HepG2 (cell line): ENCODE measurements at regions not wholly inside any gene's neighbourhood (a gene's known extent, or its start where the extent isn't known, plus 50 kb on each side); places are given as distances from the start of the nearest gene placed in this dataset.

Experiments
- CREB1 ChIP-seq, 2 experiments: fragments of 450-650 bp in 1 of 2; IDR thresholded peaks; 2 replicates each; pipeline ENCODE4 v1.6.1; 2016 to 2017; ENCODE audit warnings: control low read depth in 1 of 2, mild to moderate bottlenecking in 1 of 2, missing compliant biosample characterization in 1 of 2, missing genetic modification characterization in 1 of 2
- CTCF ChIP-seq: sonication (generic); formaldehyde crosslinking; IDR thresholded peaks from 2 replicates; pipeline ENCODE4 v1.5.0; 2020; ENCODE audit warnings: mild to moderate bottlenecking, missing genetic modification reagents, moderate library complexity
- HDAC2 ChIP-seq: sonication (generic); formaldehyde crosslinking; IDR thresholded peaks from 2 replicates; pipeline ENCODE4 v1.4.0; 2020; ENCODE audit warnings: missing genetic modification reagents
- MXI1 ChIP-seq: IDR thresholded peaks from 3 replicates; pipeline ENCODE4 v1.6.1; 2012; ENCODE audit warnings: low read depth, low read length, inconsistent platforms, borderline replicate concordance
- NPAS2 ChIP-seq: sonication (generic); formaldehyde crosslinking; IDR thresholded peaks from 2 replicates; pipeline ENCODE4 v1.8.0; 2022; ENCODE audit warnings: mild to moderate bottlenecking, missing genetic modification reagents, borderline replicate concordance
- RNF2 ChIP-seq: fragments of 450-650 bp; conservative IDR thresholded peaks from 2 replicates; pipeline ENCODE4 v1.6.1; 2016; ENCODE audit warnings: low read depth
- YY1 ChIP-seq: IDR thresholded peaks from 2 replicates; pipeline ENCODE4 v1.6.1; 2011; ENCODE audit warnings: low read length, low read depth, moderate library complexity, mild to moderate bottlenecking; ENCODE audit not compliant: insufficient read depth, insufficient replicate concordance
- ZNF160 ChIP-seq: sonication (generic); formaldehyde crosslinking; IDR thresholded peaks from 2 replicates; pipeline ENCODE4 v1.8.0; 2022; ENCODE audit warnings: mild to moderate bottlenecking, inconsistent platforms, missing genetic modification reagents
- ZNF607 ChIP-seq: sonication (generic); formaldehyde crosslinking; IDR thresholded peaks from 2 replicates; pipeline ENCODE4 v1.5.1; 2020; ENCODE audit warnings: missing genetic modification reagents, mild to moderate bottlenecking, borderline replicate concordance
- ZZZ3 ChIP-seq: sonication (generic); formaldehyde crosslinking; IDR thresholded peaks from 2 replicates; pipeline ENCODE4 v1.4.0; 2020; ENCODE audit warnings: missing genetic modification reagents, mild to moderate bottlenecking, borderline replicate concordance

- TF ChIP-seq ZZZ3 (no peak), YY1 (no peak), MXI1 (no peak), CREB1 (IDR thresholded peaks at IDR 0.05) (no peak), CREB1 (CRISPR knock-in tag; IDR thresholded peaks at IDR 0.05) (no peak), CTCF (CRISPR knock-in tag) (no peak), HDAC2 (CRISPR knock-in tag) (no peak), ZNF607 (no peak), ZNF160 (no peak), NPAS2 (CRISPR knock-in tag) (no peak), RNF2 (no peak)
Measured at GRCh38 chr2:133953524-133953923, 300.3 kb upstream of the MGAT5 start.
